K562 (cell line): ENCODE measurements at regions not wholly inside any gene's neighbourhood (a gene's known extent, or its start where the extent isn't known, plus 50 kb on each side); places are given as distances from the start of the nearest gene placed in this dataset.

ENCODE experiments used
- ATAC-seq: fragments of 200-7000 bp; cut with Tn5 transposase; 3 replicates; pipeline ENCODE4 v1.9.1; 2020; ENCODE audit warnings: moderate library complexity
- BruUV-seq: library from RNA; stranded (reverse); fragments of 400-500 nt; replicated peaks from 2 replicates; lab custom pipeline; 2021; lab: Mats Ljungman, UMichigan
- CTCF ChIA-PET: fragments of 300-600 bp; formaldehyde crosslinking; extraction: SDS; loops from one replicate; lab custom pipeline; 2021; ENCODE audit warnings: low intra/inter-chr PET ratio; lab: Yijun Ruan, JAX
- POLR2A ChIA-PET: fragments of 300-600, 350-650 bp; sonication (Branson Sonifier 250); formaldehyde crosslinking; extraction: SDS; loops from one replicate; lab custom pipeline; 2021; ENCODE audit warnings: antibody characterized with exemption, inconsistent platforms; lab: Yijun Ruan, JAX
- DNase-seq, 4 experiments: peaks; one replicate each; pipeline versions ENCODE4 v3.0.0 to v3.0.0-alpha.2; 2011 to 2018; ENCODE audit warnings: low spot score in 3 of 4, mixed read lengths in 3 of 4; ENCODE audit errors: extremely low read depth in 1 of 4
- FAIRE-seq: peaks from 2 replicates; lab custom pipeline; 2011; peaks lifted over from hg19 to GRCh38; lab: Jason Lieb, UNC
- H2AFZ ChIP-seq: 2 replicates; pipeline ENCODE4 v1.6.0; 2011; ENCODE audit warnings: low read depth, low read length, control low read depth, inconsistent platforms
- H3K27ac ChIP-seq: fragments of 200-600 bp; 3 replicates; pipeline ENCODE4 v1.8.0; 2011; ENCODE audit warnings: low read depth, mild to moderate bottlenecking, control low read depth, inconsistent platforms, low read length, moderate library complexity, mixed read lengths; ENCODE audit errors: extremely low read depth
- H3K27me3 ChIP-seq, 2 experiments: fragments of 300-600 bp in 1 of 2; 2 replicates in 1 of 2; 3 replicates in 1 of 2; pipeline versions ENCODE4 v1.6.0 to v1.8.0; 2011; ENCODE audit warnings: inconsistent platforms in 2 of 2, low read length in 2 of 2, mild to moderate bottlenecking in 1 of 2, mixed read lengths in 1 of 2, moderate library complexity in 1 of 2; ENCODE audit not compliant: control insufficient read depth in 2 of 2, insufficient read depth in 2 of 2
- H3K36me3 ChIP-seq: fragments of 300-600 bp; 3 replicates; pipeline ENCODE4 v1.8.0; 2011; ENCODE audit warnings: mild to moderate bottlenecking, low read length, inconsistent platforms; ENCODE audit not compliant: control insufficient read depth, insufficient read depth
- H3K4me1 ChIP-seq, 2 experiments: fragments of 200-600 bp in 1 of 2; replicated peaks in 1 of 2; 2 replicates in 1 of 2; 3 replicates in 1 of 2; pipeline versions ENCODE4 v1.5.1 to v1.8.0; 2011; ENCODE audit warnings: inconsistent platforms in 2 of 2, low read length in 2 of 2, mild to moderate bottlenecking in 1 of 2, mixed read lengths in 1 of 2, moderate library complexity in 1 of 2; ENCODE audit not compliant: control insufficient read depth in 2 of 2, insufficient read depth in 2 of 2
- H3K4me2 ChIP-seq: 2 replicates; pipeline ENCODE4 v1.6.1; 2011; ENCODE audit warnings: low read length, control low read depth, inconsistent platforms, mixed read lengths; ENCODE audit not compliant: insufficient read depth
- H3K4me3 ChIP-seq: fragments of 200-600 bp; sonication (generic), shearing (Covaris generic); 2 replicates; pipeline ENCODE4 v1.5.1; 2016; ENCODE audit warnings: control low read depth, inconsistent platforms
- H3K79me2 ChIP-seq: fragments of 200-600 bp; 3 replicates; pipeline ENCODE4 v1.8.0; 2011; ENCODE audit warnings: low read length, inconsistent platforms; ENCODE audit not compliant: control insufficient read depth, insufficient read depth
- H3K9ac ChIP-seq, 2 experiments: 2 replicates each; pipeline versions ENCODE4 v1.6.0 to v1.6.1; 2011; ENCODE audit warnings: low read depth in 2 of 2, low read length in 2 of 2, control low read depth in 1 of 2, inconsistent platforms in 1 of 2, mild to moderate bottlenecking in 1 of 2, mixed read lengths in 1 of 2; ENCODE audit not compliant: insufficient read depth in 1 of 2
- H3K9me1 ChIP-seq: one replicate; pipeline ENCODE4 v1.6.0; 2011; ENCODE audit warnings: inconsistent platforms, mild to moderate bottlenecking, low read length, moderate library complexity; ENCODE audit not compliant: control insufficient read depth, insufficient read depth
- H3K9me3 ChIP-seq: replicated peaks from 2 replicates; pipeline ENCODE4 v1.5.1; 2011; ENCODE audit warnings: low read depth, low read length, inconsistent platforms; ENCODE audit not compliant: control insufficient read depth, insufficient read depth
- H4K20me1 ChIP-seq: replicated peaks from 2 replicates; pipeline ENCODE4 v1.6.1; 2011; ENCODE audit warnings: low read length, inconsistent platforms, mixed read lengths; ENCODE audit not compliant: control insufficient read depth, insufficient read depth
- ATF3 ChIP-seq, 2 experiments: fragments of 450-650 bp in 1 of 2; sonication (generic) in 1 of 2; formaldehyde crosslinking in 1 of 2; IDR thresholded peaks in 1 of 2; conservative IDR thresholded peaks in 1 of 2; 2 replicates each; pipeline versions ENCODE4 v1.6.1 to v1.8.1; 2016 to 2023; ENCODE audit warnings: mild to moderate bottlenecking in 2 of 2, moderate library complexity in 2 of 2, inconsistent platforms in 1 of 2, missing genetic modification reagents in 1 of 2
- DLX4 ChIP-seq: fragments of 250-450 bp; sonication (Bioruptor Pico); IDR thresholded peaks from 2 replicates; pipeline ENCODE4 v1.6.1; 2021; ENCODE audit warnings: mild to moderate bottlenecking
- EP300 ChIP-seq: IDR thresholded peaks from 2 replicates; pipeline ENCODE4 v1.6.1; 2012; ENCODE audit warnings: low read length, improper control_type of control experiment
- ID3 ChIP-seq, 2 experiments: fragments of 250-450 bp in 1 of 2; fragments of 450-650 bp in 1 of 2; sonication (Bioruptor Pico) in 1 of 2; IDR thresholded peaks; 2 replicates each; pipeline versions ENCODE4 v1.6.1 to v1.8.0; 2016 to 2021; ENCODE audit warnings: mild to moderate bottlenecking in 2 of 2, moderate library complexity in 2 of 2, missing compliant biosample characterization in 1 of 2, missing genetic modification characterization in 1 of 2
- ILF3 ChIP-seq: fragments of 450-650 bp; IDR thresholded peaks from 2 replicates; pipeline ENCODE4 v1.6.1; 2018; ENCODE audit warnings: antibody characterized with exemption, mild to moderate bottlenecking, moderate library complexity, borderline replicate concordance
- MBD1 ChIP-seq: fragments of 250-450 bp; sonication (Bioruptor Pico); IDR thresholded peaks from 2 replicates; pipeline ENCODE4 v1.8.0; 2022; ENCODE audit warnings: inconsistent platforms
- NRF1 ChIP-seq, 2 experiments: fragments of 450-650 bp; IDR thresholded peaks in 1 of 2; conservative IDR thresholded peaks in 1 of 2; 2 replicates each; pipeline ENCODE4 v1.6.1; 2014; ENCODE audit warnings: mild to moderate bottlenecking in 2 of 2
- RNF2 ChIP-seq: sonication (generic); IDR thresholded peaks from 2 replicates; pipeline ENCODE4 v1.6.1; 2016
- ZBTB11 ChIP-seq, 3 experiments: fragments of 200-800 bp in 1 of 3; fragments of 250-450 bp in 1 of 3; fragments of 450-650 bp in 1 of 3; sonication (Bioruptor Pico) in 1 of 3; sonication (Bioruptor generic) in 1 of 3; formaldehyde crosslinking in 1 of 3; IDR thresholded peaks; 2 replicates each; pipeline versions ENCODE4 v1.6.1 to v1.8.0; 2016 to 2022; ENCODE audit warnings: mild to moderate bottlenecking in 2 of 3, missing genetic modification characterization in 2 of 3, missing compliant biosample characterization in 1 of 3, moderate library complexity in 1 of 3
- WGBS: fragments of 100-300 bp; shearing (Covaris generic); methylation state at CpG from one replicate; pipeline ENCODE4 v1.1.6; 2016; ENCODE audit warnings: low coverage, mixed read lengths; ENCODE audit not compliant: insufficient coverage; ENCODE audit errors: missing lambda C conversion rate; 5-methylcytosine and 5-hydroxymethylcytosine counted together
- in situ Hi-C: fragments of 300-500 bp; cut with MboI; formaldehyde crosslinking; loops from 4 replicates; pipeline ENCODE4 v1.15.0; 2018; ENCODE audit warnings: inconsistent platforms, mixed read lengths
- intact Hi-C: fragments of 100-400 bp; cut with micrococcal nuclease; formaldehyde crosslinking; loops from 2 replicates; pipeline ENCODE4 v1.14.2; 2022

- TF ChIP-seq DLX4 (CRISPR knock-in tag), result no peak
- no peak for TF ChIP-seq ILF3
- TF ChIP-seq RNF2, result no peak
These were observed 226.3 kb upstream of the RAG2 start (continued) for GRCh38 chr11:36824349-36824748.

- H3K36me3 ChIP-seq, result no peaks in the 10 kb centered on the region
- in situ Hi-C loops, result no loop called here
- H3K27me3 ChIP-seq, result no peaks in the 10 kb centered on the region
- FAIRE-seq (no peak), ATAC-seq (no peak), DNase-seq (no peak)
- no peak overlapping the region for H2AFZ ChIP-seq
- intact Hi-C loops, result no loop called here
- H3K9me3 ChIP-seq, result no peaks in the 10 kb centered on the region
- no TSS peak for BruUV-seq
- WGBS, result 0% methylated on average over 1 of the region's 1 CpG
- no peak overlapping the region for H3K4me3 ChIP-seq
- no peak overlapping the region for H3K9ac ChIP-seq
- H3K9me1 ChIP-seq, result no peaks in the 10 kb centered on the region
- TF ChIP-seq ID3 (CRISPR knock-in tag; IDR thresholded peaks at IDR 0.05) (no peak), ID3 (tag; IDR thresholded peaks at IDR 0.05) (no peak), ATF3 (IDR thresholded peaks at IDR 0.05) (no peak), ATF3 (CRISPR knock-in tag; conservative IDR thresholded peaks at IDR 0.05) (no peak), NRF1 (conservative IDR thresholded peaks at IDR 0.05 in 1 of 2, IDR thresholded peaks at IDR 0.05 in 1 of 2) (no peak), MBD1 (CRISPR knock-in tag) (no peak), EP300 (no peak), ZBTB11 (CRISPR knock-in tag; IDR thresholded peaks at IDR 0.05) (no peak)
- no peaks in the 10 kb centered on the region for H3K79me2 ChIP-seq
- no peaks in the 10 kb centered on the region for H4K20me1 ChIP-seq
- no peaks in the 10 kb centered on the region for H3K4me1 ChIP-seq
- ChIA-PET POLR2A (no interaction called here), CTCF (no interaction called here)
- H3K4me2 ChIP-seq, result no peak overlapping the region
- H3K27ac ChIP-seq, result no peak overlapping the region
These were observed 224.8 kb upstream of the RAG2 start for GRCh38 chr11:36822829-36823228.
